K562 (cell line): ENCODE measurements at regions not wholly inside any gene's neighbourhood (a gene's known extent, or its start where the extent isn't known, plus 50 kb on each side); places are given as distances from the start of the nearest gene placed in this dataset.

ENCODE experiments used
- ATAC-seq: fragments of 200-7000 bp; cut with Tn5 transposase; 3 replicates; pipeline ENCODE4 v1.9.1; 2020; ENCODE audit warnings: moderate library complexity
- BruUV-seq: library from RNA; stranded (reverse); fragments of 400-500 nt; replicated peaks from 2 replicates; lab custom pipeline; 2021; lab: Mats Ljungman, UMichigan
- CTCF ChIA-PET: fragments of 300-600 bp; formaldehyde crosslinking; extraction: SDS; loops from one replicate; lab custom pipeline; 2021; ENCODE audit warnings: low intra/inter-chr PET ratio; lab: Yijun Ruan, JAX
- POLR2A ChIA-PET: fragments of 300-600, 350-650 bp; sonication (Branson Sonifier 250); formaldehyde crosslinking; extraction: SDS; loops from one replicate; lab custom pipeline; 2021; ENCODE audit warnings: antibody characterized with exemption, inconsistent platforms; lab: Yijun Ruan, JAX
- DNase-seq, 4 experiments: peaks; one replicate each; pipeline versions ENCODE4 v3.0.0 to v3.0.0-alpha.2; 2011 to 2018; ENCODE audit warnings: low spot score in 3 of 4, mixed read lengths in 3 of 4; ENCODE audit errors: extremely low read depth in 1 of 4
- FAIRE-seq: peaks from 2 replicates; lab custom pipeline; 2011; peaks lifted over from hg19 to GRCh38; lab: Jason Lieb, UNC
- H2AFZ ChIP-seq: 2 replicates; pipeline ENCODE4 v1.6.0; 2011; ENCODE audit warnings: low read depth, low read length, control low read depth, inconsistent platforms
- H3K27ac ChIP-seq: fragments of 200-600 bp; 3 replicates; pipeline ENCODE4 v1.8.0; 2011; ENCODE audit warnings: low read depth, mild to moderate bottlenecking, control low read depth, inconsistent platforms, low read length, moderate library complexity, mixed read lengths; ENCODE audit errors: extremely low read depth
- H3K27me3 ChIP-seq, 2 experiments: fragments of 300-600 bp in 1 of 2; 2 replicates in 1 of 2; 3 replicates in 1 of 2; pipeline versions ENCODE4 v1.6.0 to v1.8.0; 2011; ENCODE audit warnings: inconsistent platforms in 2 of 2, low read length in 2 of 2, mild to moderate bottlenecking in 1 of 2, mixed read lengths in 1 of 2, moderate library complexity in 1 of 2; ENCODE audit not compliant: control insufficient read depth in 2 of 2, insufficient read depth in 2 of 2
- H3K36me3 ChIP-seq: fragments of 300-600 bp; 3 replicates; pipeline ENCODE4 v1.8.0; 2011; ENCODE audit warnings: mild to moderate bottlenecking, low read length, inconsistent platforms; ENCODE audit not compliant: control insufficient read depth, insufficient read depth
- H3K4me1 ChIP-seq, 2 experiments: fragments of 200-600 bp in 1 of 2; replicated peaks in 1 of 2; 2 replicates in 1 of 2; 3 replicates in 1 of 2; pipeline versions ENCODE4 v1.5.1 to v1.8.0; 2011; ENCODE audit warnings: inconsistent platforms in 2 of 2, low read length in 2 of 2, mild to moderate bottlenecking in 1 of 2, mixed read lengths in 1 of 2, moderate library complexity in 1 of 2; ENCODE audit not compliant: control insufficient read depth in 2 of 2, insufficient read depth in 2 of 2
- H3K4me2 ChIP-seq: 2 replicates; pipeline ENCODE4 v1.6.1; 2011; ENCODE audit warnings: low read length, control low read depth, inconsistent platforms, mixed read lengths; ENCODE audit not compliant: insufficient read depth
- H3K4me3 ChIP-seq: fragments of 200-600 bp; sonication (generic), shearing (Covaris generic); 2 replicates; pipeline ENCODE4 v1.5.1; 2016; ENCODE audit warnings: control low read depth, inconsistent platforms
- H3K79me2 ChIP-seq: fragments of 200-600 bp; 3 replicates; pipeline ENCODE4 v1.8.0; 2011; ENCODE audit warnings: low read length, inconsistent platforms; ENCODE audit not compliant: control insufficient read depth, insufficient read depth
- H3K9ac ChIP-seq, 2 experiments: 2 replicates each; pipeline versions ENCODE4 v1.6.0 to v1.6.1; 2011; ENCODE audit warnings: low read depth in 2 of 2, low read length in 2 of 2, control low read depth in 1 of 2, inconsistent platforms in 1 of 2, mild to moderate bottlenecking in 1 of 2, mixed read lengths in 1 of 2; ENCODE audit not compliant: insufficient read depth in 1 of 2
- H3K9me1 ChIP-seq: one replicate; pipeline ENCODE4 v1.6.0; 2011; ENCODE audit warnings: inconsistent platforms, mild to moderate bottlenecking, low read length, moderate library complexity; ENCODE audit not compliant: control insufficient read depth, insufficient read depth
- H3K9me3 ChIP-seq: replicated peaks from 2 replicates; pipeline ENCODE4 v1.5.1; 2011; ENCODE audit warnings: low read depth, low read length, inconsistent platforms; ENCODE audit not compliant: control insufficient read depth, insufficient read depth
- H4K20me1 ChIP-seq: replicated peaks from 2 replicates; pipeline ENCODE4 v1.6.1; 2011; ENCODE audit warnings: low read length, inconsistent platforms, mixed read lengths; ENCODE audit not compliant: control insufficient read depth, insufficient read depth
- CHD1 ChIP-seq: fragments of 200-600 bp; sonication (generic); IDR thresholded peaks from one replicate; pipeline ENCODE4 v1.6.1; 2012; ENCODE audit warnings: mild to moderate bottlenecking, moderate library complexity, low read length, inconsistent platforms
- COPS2 ChIP-seq: fragments of 450-650 bp; conservative IDR thresholded peaks from 2 replicates; pipeline ENCODE4 v1.6.1; 2016; ENCODE audit warnings: mild to moderate bottlenecking, moderate library complexity
- GATAD2A ChIP-seq: fragments of 450-650 bp; IDR thresholded peaks from 2 replicates; pipeline ENCODE4 v1.6.1; 2017
- SMARCA5 ChIP-seq: fragments of 450-650 bp; IDR thresholded peaks from 2 replicates; pipeline ENCODE4 v1.6.1; 2016
- SNRNP70 ChIP-seq: fragments of 200-400 bp; formaldehyde crosslinking; optimal IDR thresholded peaks from 2 replicates; pipeline ENCODE3; 2017; ENCODE audit warnings: low read depth, low read length
- ZKSCAN8 ChIP-seq: fragments of 200-800 bp; sonication (Bioruptor generic); IDR thresholded peaks from 2 replicates; pipeline ENCODE4 v1.6.1; 2016; ENCODE audit warnings: missing genetic modification characterization, missing compliant biosample characterization
- ZNF696 ChIP-seq: fragments of 250-450 bp; sonication (Bioruptor Pico); conservative IDR thresholded peaks from 2 replicates; pipeline ENCODE4 v1.4.0; 2020; ENCODE audit warnings: mild to moderate bottlenecking, moderate library complexity
- WGBS: fragments of 100-300 bp; shearing (Covaris generic); methylation state at CpG from one replicate; pipeline ENCODE4 v1.1.6; 2016; ENCODE audit warnings: low coverage, mixed read lengths; ENCODE audit not compliant: insufficient coverage; ENCODE audit errors: missing lambda C conversion rate; 5-methylcytosine and 5-hydroxymethylcytosine counted together
- in situ Hi-C: fragments of 300-500 bp; cut with MboI; formaldehyde crosslinking; loops from 4 replicates; pipeline ENCODE4 v1.15.0; 2018; ENCODE audit warnings: inconsistent platforms, mixed read lengths
- intact Hi-C: fragments of 100-400 bp; cut with micrococcal nuclease; formaldehyde crosslinking; loops from 2 replicates; pipeline ENCODE4 v1.14.2; 2022
- TF ChIP-seq, protein P1 (sequence below): fragments of 250-450 bp; sonication (Bioruptor Pico); IDR thresholded peaks from 2 replicates; pipeline ENCODE4 v1.4.0; 2020
- TF ChIP-seq, protein P2 (sequence below): fragments of 200-800 bp; sonication (Bioruptor generic); IDR thresholded peaks from 2 replicates; pipeline ENCODE4 v1.6.1; 2016; ENCODE audit warnings: missing genetic modification characterization, missing compliant biosample characterization
- TF ChIP-seq, protein P3 (sequence below): sonication (generic); formaldehyde crosslinking; IDR thresholded peaks from 2 replicates; pipeline ENCODE4 v1.8.0; 2022; ENCODE audit warnings: missing genetic modification reagents, mild to moderate bottlenecking, borderline replicate concordance

DNA sequence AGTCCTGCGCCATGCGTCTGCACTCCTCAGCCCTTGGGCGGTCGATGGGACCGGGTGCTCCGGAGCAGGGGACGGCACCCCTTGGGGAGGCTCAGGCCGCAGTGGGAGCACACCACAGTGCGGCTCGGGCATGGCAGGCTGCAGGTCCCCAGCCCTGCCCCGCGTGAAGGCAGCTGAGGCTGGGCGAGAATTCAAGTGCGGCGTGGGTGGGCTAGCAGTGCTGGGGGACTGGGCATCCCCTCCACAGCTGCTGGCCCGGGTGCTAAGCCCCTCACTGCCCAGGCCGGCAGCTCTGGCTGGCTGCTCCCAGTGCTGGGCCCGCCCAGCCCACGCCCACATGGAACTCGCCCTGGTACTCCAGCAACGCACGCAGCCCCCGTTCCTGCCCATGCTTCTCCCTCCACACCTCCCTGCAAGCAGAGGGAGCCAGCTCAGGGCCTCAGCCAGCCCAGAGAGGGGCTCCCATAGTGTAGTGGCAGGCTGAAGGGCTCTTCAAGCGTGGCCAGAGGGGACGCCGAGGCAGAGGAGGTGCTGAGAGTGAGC is 198.3 kb upstream of the CNTNAP5 start:
- H3K79me2 ChIP-seq: no peaks in the 10 kb centered on the region
- H2AFZ ChIP-seq: no peak overlapping the region
- no peak overlapping the region for H3K4me3 ChIP-seq
- no peak overlapping the region for H3K27ac ChIP-seq
- DNase-seq (no peak), FAIRE-seq (no peak), ATAC-seq (no peak)
- CTCF ChIA-PET: interaction anchor here (0.7 kb wide), 1 partner anchor 12 kb away, joined by 3 read pairs; no protein-coding TSS in a partner anchor
- H3K4me2 ChIP-seq: no peak overlapping the region
- H3K4me1 ChIP-seq: no peaks in the 10 kb centered on the region
- in situ Hi-C loops (no loop called here), intact Hi-C loops (no loop called here)
- under 1% methylated on average over 22 of the region's 26 CpGs for WGBS
- BruUV-seq: no TSS peak
- H3K36me3 ChIP-seq: no peaks in the 10 kb centered on the region
- H3K9me3 ChIP-seq: no peaks in the 10 kb centered on the region
- H3K27me3 ChIP-seq: no peaks in the 10 kb centered on the region
- no peak overlapping the region for H3K9ac ChIP-seq
- H4K20me1 ChIP-seq: no peaks in the 10 kb centered on the region
- H3K9me1 ChIP-seq: no peaks in the 10 kb centered on the region
- POLR2A ChIA-PET: no interaction called here
- TF ChIP-seq, protein P1, sequence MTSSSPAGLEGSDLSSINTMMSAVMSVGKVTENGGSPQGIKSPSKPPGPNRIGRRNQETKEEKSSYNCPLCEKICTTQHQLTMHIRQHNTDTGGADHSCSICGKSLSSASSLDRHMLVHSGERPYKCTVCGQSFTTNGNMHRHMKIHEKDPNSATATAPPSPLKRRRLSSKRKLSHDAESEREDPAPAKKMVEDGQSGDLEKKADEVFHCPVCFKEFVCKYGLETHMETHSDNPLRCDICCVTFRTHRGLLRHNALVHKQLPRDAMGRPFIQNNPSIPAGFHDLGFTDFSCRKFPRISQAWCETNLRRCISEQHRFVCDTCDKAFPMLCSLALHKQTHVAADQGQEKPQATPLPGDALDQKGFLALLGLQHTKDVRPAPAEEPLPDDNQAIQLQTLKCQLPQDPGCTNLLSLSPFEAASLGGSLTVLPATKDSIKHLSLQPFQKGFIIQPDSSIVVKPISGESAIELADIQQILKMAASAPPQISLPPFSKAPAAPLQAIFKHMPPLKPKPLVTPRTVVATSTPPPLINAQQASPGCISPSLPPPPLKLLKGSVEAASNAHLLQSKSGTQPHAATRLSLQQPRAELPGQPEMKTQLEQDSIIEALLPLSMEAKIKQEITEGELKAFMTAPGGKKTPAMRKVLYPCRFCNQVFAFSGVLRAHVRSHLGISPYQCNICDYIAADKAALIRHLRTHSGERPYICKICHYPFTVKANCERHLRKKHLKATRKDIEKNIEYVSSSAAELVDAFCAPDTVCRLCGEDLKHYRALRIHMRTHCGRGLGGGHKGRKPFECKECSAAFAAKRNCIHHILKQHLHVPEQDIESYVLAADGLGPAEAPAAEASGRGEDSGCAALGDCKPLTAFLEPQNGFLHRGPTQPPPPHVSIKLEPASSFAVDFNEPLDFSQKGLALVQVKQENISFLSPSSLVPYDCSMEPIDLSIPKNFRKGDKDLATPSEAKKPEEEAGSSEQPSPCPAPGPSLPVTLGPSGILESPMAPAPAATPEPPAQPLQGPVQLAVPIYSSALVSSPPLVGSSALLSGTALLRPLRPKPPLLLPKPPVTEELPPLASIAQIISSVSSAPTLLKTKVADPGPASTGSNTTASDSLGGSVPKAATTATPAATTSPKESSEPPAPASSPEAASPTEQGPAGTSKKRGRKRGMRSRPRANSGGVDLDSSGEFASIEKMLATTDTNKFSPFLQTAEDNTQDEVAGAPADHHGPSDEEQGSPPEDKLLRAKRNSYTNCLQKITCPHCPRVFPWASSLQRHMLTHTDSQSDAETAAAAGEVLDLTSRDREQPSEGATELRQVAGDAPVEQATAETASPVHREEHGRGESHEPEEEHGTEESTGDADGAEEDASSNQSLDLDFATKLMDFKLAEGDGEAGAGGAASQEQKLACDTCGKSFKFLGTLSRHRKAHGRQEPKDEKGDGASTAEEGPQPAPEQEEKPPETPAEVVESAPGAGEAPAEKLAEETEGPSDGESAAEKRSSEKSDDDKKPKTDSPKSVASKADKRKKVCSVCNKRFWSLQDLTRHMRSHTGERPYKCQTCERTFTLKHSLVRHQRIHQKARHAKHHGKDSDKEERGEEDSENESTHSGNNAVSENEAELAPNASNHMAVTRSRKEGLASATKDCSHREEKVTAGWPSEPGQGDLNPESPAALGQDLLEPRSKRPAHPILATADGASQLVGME (CRISPR knock-in tag): no peak
- TF ChIP-seq ZKSCAN8 (CRISPR knock-in tag) (no peak), CHD1 (no peak), ZNF696 (CRISPR knock-in tag) (no peak), SMARCA5 (no peak), GATAD2A (no peak), SNRNP70 (no peak), COPS2 (no peak)
- TF ChIP-seq, protein P2, sequence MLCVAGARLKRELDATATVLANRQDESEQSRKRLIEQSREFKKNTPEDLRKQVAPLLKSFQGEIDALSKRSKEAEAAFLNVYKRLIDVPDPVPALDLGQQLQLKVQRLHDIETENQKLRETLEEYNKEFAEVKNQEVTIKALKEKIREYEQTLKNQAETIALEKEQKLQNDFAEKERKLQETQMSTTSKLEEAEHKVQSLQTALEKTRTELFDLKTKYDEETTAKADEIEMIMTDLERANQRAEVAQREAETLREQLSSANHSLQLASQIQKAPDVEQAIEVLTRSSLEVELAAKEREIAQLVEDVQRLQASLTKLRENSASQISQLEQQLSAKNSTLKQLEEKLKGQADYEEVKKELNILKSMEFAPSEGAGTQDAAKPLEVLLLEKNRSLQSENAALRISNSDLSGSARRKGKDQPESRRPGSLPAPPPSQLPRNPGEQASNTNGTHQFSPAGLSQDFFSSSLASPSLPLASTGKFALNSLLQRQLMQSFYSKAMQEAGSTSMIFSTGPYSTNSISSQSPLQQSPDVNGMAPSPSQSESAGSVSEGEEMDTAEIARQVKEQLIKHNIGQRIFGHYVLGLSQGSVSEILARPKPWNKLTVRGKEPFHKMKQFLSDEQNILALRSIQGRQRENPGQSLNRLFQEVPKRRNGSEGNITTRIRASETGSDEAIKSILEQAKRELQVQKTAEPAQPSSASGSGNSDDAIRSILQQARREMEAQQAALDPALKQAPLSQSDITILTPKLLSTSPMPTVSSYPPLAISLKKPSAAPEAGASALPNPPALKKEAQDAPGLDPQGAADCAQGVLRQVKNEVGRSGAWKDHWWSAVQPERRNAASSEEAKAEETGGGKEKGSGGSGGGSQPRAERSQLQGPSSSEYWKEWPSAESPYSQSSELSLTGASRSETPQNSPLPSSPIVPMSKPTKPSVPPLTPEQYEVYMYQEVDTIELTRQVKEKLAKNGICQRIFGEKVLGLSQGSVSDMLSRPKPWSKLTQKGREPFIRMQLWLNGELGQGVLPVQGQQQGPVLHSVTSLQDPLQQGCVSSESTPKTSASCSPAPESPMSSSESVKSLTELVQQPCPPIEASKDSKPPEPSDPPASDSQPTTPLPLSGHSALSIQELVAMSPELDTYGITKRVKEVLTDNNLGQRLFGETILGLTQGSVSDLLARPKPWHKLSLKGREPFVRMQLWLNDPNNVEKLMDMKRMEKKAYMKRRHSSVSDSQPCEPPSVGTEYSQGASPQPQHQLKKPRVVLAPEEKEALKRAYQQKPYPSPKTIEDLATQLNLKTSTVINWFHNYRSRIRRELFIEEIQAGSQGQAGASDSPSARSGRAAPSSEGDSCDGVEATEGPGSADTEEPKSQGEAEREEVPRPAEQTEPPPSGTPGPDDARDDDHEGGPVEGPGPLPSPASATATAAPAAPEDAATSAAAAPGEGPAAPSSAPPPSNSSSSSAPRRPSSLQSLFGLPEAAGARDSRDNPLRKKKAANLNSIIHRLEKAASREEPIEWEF (CRISPR knock-in tag): no peak
- TF ChIP-seq, protein P3, sequence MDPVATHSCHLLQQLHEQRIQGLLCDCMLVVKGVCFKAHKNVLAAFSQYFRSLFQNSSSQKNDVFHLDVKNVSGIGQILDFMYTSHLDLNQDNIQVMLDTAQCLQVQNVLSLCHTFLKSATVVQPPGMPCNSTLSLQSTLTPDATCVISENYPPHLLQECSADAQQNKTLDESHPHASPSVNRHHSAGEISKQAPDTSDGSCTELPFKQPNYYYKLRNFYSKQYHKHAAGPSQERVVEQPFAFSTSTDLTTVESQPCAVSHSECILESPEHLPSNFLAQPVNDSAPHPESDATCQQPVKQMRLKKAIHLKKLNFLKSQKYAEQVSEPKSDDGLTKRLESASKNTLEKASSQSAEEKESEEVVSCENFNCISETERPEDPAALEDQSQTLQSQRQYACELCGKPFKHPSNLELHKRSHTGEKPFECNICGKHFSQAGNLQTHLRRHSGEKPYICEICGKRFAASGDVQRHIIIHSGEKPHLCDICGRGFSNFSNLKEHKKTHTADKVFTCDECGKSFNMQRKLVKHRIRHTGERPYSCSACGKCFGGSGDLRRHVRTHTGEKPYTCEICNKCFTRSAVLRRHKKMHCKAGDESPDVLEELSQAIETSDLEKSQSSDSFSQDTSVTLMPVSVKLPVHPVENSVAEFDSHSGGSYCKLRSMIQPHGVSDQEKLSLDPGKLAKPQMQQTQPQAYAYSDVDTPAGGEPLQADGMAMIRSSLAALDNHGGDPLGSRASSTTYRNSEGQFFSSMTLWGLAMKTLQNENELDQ: no peak
